Stimulated activated naive CD4-positive, alpha-beta T cell (primary cell): ENCODE measurements at regions not wholly inside any gene's neighbourhood (a gene's known extent, or its start where the extent isn't known, plus 50 kb on each side); places are given as distances from the start of the nearest gene placed in this dataset.

Source experiments
- DNase-seq, 6 experiments: peaks; one replicate each; lab custom pipeline; 2025; lab: John Stamatoyannopoulos, UW

DNA sequence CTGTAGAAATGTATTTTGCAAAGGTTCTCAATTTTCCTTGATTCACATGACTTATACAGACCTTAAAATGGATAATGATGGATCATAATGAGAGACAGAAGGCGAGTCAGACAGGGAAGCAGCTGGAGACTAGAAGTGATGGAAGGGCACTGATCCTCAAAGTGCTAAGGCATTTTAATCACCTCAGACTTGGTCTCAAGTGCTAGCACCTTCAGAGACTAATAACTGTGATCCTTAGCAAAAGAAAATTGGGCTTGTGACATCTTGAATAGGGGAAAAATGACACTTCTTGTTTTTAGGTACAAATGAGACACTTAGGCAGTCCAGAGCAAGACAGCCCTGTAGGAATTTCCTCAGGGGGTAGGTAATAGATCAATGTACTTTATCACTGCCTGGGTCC, 1011.7 kb downstream of the SQOR start:
- DNase-seq: no peak

DNA sequence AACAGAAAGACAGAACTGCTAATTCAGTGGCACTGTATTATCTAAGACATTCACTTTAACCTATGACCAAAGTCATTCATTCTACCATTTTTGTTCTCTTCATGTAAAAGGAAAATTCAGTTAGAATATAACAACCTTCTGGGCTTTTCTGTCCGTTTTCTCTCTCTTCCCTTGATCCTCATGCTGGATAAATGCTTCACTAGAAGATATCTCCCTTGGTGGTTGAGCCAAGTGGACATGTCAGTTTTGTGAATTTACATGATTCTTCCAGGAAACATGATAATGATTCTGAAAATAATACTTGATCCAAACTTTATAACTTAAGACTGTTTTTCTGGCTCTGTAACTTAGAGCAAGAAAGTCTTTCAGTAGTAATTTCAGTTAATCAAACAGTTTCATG, 1012.2 kb downstream of the SQOR start:
- DNase-seq: no peak

DNA sequence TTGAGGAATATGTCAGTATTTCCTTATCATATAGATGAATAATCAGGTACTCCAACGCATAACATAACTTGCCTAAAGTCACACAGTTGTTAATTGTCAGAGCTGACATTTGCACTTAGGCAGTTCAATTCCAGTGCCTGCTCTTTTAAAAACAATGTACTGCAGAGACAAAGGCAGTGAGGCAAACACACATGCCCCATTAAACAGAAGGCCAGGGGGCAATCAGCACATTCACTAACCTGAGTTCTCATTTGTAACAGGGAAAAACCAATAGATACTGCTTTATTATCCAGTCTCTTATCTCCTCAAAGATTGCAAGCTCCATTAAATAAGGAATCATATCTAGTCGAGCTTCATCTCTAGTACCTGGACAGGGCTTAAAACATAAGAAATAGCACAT, 1017.4 kb downstream of the SQOR start:
- DNase-seq: no peak

DNA sequence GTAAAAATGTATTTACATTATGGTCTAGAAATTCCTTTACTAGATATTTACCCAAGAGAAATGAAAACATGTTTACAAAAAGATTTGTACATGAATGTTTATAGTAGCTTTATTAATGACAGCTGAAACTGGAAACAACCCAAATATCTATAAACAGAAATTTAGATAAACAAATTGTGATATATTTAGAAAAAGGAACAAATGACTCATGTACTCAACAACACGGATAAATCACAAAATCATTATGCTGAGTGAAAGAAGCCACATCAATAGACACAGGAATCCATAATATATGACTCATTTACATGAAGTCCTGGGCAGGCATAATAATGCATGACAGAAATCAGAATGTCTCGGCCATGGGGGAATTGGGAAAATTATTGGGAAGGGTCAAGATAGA, 1020.2 kb downstream of the SQOR start:
- no peak for DNase-seq

DNA sequence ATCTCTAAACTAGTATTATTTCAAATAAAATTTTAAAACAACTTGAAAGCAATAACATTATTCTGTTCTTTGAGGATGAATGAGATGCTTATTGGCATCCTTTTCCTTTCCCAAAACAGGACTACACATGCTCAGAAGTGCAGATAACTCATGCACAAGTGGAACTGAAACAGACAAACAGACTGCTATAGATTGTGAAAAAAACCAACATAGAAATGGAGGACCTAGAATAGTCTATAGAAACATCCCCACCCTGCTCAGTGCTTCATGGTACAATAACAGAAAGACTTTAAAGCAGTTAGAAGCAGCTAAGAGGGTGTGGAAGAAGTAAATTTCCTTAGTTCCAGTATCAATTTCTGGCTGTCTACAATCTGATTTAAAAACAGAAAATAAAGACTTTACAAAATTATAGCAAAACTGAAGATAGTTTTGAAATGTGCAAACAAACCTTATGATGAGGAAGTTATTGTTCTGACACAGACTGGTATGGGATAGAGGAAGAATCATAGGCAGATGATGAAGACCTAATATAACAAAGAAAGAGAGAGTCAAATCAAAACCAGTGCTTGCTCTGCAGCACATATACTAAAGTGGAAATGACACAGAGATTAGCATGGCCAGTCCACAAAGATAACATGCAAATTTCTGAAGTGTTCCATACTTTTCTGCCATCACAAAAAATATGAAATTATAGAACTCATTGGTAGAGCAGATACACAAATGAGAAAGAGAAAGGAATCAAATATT, 1025.4 kb downstream of the SQOR start:
- DNase-seq: no peak

DNA sequence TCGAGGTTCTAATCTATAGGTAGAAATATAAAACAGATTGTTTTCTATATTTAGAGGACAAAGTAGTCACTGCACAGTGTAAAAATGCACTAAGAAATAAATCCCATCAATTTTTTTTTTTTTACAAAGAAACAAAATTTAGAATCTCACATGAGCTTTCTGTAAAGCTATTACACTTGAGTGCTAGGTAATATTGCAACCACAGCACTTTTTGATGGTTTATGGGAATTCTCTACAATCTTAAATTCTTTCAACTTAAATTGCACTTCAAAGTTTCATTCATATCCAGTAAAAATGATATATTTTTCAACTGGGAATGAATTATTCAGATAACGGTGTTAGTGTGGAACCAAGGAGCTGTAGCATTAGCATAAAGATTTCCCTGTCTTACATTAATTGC, 1035.4 kb downstream of the SQOR start:
- no peak for DNase-seq

DNA sequence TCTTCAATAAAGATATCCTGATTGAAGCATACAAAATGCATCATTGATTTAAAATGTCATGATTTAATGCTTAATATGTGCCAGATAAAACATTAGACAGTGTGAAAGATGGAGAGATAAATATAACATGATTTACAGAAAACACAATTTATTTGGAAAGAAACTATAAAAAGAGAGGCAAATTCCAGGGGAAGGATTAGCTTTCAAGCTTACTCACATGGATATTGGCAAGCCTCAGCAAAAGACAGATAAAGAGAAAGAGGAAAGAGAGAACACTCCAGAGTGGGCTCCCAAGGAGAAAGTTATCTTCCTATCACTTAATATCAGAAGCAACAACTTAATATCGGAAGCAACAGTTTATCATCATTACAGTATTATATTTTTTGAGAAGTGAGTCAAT, 1036.5 kb downstream of the SQOR start:
- no peak for DNase-seq

DNA sequence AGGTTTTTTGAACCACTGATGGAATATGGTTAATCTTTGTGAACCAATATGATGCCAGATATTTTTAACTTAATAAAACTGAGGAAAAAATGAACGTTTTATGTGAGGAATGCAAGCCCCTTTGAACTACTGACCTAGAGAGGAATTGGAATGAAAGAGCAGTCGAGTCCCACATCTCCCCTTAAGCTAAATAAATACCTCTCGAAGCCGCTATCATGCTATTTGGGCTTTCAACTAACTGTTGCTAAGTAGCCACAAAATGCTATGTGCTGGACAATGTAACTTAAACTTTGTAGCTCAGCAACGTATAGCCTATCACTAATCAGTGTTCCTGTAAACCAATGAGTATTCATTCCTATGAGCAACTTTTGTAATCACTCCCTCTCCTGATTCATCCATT, 1037.2 kb downstream of the SQOR start:
- no peak for DNase-seq

DNA sequence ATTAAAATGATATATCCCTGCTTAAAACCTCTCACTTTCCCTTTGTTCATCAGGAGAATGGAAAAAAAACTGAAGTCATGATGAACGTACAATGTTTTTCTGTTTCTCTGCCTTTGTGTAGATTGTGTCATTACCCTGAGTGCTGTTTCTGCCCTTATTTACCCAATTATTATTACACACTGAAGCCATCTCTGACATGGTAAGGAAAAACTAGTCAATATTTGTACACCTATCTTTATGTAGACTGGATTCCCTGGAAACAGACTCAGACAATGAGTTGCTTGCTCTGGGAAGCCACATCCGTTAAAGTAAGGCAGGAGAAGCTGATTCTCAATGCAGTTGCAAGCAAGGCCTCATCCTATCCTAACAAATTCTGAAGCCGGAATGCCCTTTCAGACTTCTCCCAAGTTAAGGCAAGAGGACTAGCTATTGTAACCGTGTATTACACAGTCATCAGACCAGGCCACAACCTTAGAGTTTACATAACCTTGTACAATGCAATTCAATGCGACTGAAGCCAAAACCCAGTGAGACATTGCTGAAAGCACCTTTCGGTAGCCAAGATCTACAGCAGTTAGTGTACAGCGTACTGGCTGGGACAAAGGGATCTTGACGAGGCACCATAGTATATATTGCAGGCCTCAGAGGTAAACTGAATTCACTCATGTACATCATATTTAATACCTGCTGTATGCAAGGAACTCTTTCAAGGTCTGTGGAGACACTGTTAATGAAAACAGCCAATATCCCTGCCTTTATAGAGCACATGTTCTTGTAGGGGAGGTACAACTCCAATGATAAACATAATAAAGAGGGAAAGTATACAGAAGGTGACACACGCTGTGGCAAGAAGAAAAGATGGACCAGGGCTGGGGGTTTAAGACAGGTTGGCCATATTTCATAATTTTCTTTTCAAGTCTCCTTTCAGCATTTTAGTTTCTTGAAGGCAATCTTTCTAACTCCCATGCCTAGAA, 1040.8 kb upstream of the SEMA6D start:
- no peak for DNase-seq

DNA sequence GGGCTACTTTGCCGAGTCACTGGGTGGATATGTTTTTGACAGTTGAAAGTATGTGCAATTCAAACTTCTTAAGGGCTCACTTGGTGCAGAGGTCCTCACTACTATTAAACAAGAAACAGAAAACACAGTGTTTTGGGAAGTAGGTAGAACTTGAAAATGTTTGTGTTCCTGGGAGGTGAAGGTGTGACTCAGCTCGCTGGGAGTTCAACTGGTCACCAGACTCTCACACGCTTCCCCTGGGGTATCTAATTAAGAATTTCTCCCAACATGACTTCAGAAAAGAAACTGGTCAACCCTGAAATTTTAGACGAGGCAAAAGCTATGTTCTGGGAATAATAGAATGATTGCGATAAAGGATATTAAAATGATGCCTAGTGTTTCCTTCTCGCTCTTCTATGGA, 1039.8 kb upstream of the SEMA6D start:
- DNase-seq: no peak

DNA sequence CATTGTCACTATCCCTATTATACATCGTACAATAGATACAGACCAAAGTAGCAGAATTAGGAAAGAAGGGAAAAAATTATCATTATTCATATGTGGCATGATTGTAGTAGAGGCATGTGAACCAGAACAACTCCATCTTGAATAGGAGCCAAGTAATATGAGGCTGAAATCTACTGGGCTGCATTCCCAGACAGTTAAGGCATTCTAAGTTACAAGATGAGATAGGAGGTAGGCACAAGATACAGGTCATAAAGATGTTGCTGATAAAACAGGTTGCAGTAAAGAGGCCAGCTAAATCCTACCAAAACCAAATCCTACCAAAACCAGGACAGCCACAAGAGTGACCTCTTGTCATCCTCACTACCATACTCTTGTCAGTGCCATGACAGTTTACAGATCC, 1035.4 kb upstream of the SEMA6D start:
- DNase-seq: no peak

DNA sequence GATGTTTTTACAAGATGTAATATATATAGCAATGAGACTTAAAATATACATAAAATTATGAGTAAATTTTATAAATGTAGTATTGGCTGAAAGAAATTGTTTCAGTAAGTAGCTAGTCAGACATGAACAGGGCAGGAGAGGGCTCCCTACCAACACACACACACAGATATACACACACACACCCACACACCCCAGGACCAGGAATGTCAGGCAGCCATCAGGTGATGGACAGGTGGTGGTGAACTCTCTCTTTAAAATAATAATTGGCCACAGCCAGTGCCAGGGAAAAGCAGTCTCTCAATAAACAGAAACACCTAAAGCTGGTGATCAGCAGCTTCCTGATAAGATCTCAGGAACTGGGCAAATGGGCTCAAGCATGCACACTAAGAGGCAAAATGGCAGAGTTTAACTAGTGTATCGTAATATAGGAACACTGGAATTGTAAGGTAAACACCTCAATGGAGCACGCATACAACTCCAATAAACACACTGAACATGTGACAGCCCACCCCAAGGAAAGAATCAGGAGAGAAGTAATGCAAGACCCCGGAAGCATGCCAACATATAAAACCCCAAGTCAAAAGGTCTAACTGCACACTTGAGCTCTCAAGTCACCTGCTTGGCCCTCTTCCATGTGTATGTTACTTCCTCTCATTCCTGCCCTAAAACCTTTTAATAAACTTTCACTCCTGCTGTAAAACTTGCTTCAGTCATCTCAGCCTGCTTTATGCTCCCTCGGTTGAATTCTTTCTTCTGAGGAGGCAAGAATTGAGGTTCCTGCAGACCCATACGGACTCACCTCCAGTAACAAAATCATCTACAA, 1034.1 kb upstream of the SEMA6D start:
- DNase-seq: no peak

DNA sequence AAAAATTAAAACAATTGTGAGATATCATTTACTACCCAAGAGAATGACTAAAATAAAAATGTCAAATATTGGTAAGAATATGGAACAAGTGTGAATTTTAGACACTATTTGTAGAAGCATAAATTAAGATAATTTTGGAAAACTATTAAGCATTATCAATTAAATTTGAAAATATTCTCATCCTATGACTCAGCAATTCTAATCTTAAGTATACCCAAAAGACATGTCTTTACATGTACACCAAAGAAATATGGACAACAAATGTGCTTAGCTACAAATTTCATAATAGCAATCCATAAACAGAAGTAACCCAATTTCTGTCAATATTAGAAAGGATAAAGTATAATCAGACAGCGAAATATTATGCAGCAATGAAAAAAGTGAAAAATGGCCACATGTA, 1032.2 kb upstream of the SEMA6D start:
- DNase-seq: no peak

DNA sequence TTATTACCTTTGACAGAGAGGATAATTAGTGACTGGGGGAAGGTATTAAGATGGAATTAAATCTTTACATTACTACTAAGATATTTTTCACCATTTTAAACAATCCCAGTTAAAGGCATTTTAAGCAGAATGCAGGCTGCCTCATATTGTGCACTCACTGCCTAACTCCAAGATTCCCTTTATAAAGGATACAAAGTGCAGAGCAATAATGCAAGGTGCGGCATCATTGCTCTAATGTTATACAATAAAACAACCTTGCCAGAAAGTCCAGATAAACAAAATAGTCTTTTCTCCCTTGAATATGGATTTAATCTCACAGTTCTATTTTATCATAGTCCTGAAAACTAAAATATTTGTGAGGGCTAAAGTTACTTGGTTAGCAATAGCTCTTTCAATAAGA, 1031.6 kb upstream of the SEMA6D start:
- no peak for DNase-seq

DNA sequence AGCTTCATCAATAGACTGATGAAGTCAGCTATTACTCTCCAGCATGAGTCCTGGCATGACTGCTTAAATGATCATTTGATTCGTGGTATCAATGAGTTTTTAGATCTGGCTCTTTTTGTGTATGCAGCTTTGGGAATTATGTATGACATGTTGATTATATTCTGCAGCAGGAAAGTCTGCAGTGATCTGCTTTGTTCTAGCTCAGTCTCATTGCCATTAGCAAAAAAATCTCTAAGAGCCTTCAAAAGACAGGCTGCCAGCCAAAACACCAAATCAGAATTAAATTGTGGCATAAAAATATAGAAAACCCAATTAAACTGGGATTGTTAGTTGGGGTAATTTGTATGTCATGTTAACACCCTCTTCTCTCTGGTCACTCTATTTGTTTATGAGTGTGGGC, 1021.0 kb upstream of the SEMA6D start:
- no peak for DNase-seq

DNA sequence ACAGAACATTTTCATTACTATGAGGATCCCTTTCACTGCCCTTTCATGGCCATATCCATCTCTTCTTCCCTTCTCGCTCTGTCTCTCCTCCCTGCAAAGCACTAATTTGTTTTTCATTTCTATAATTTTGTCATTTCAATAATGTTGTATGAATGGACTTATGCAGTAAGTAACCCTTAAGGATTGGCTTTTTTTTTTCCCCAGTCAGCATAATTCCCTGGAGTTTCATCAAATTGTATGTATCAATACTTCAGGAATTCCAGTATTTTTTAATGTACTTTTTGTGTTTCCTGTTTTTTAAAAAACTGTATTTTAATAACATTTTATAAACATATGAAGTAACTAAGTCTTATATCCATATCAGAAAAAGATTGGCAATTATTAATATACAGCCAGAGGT, 1016.0 kb upstream of the SEMA6D start:
- no peak for DNase-seq

DNA sequence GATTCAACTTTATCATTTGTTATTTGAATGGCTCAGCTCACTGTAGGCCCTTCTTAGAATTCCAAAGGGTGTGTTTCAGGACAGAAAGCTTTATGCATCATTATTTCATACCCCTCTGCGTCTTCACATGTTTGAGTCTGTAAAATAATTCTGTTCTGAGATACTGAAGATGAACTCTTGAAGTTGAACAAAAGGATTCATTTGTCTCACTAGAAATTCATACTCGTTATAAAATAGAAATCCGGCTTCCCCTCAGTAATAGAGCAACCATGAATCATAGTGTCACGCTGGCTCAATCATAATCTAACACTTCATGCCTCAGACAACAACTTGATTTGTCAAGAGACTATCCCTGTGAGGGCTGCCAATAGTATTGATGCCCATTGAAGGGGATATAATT, 1015.4 kb upstream of the SEMA6D start:
- DNase-seq: no peak

DNA sequence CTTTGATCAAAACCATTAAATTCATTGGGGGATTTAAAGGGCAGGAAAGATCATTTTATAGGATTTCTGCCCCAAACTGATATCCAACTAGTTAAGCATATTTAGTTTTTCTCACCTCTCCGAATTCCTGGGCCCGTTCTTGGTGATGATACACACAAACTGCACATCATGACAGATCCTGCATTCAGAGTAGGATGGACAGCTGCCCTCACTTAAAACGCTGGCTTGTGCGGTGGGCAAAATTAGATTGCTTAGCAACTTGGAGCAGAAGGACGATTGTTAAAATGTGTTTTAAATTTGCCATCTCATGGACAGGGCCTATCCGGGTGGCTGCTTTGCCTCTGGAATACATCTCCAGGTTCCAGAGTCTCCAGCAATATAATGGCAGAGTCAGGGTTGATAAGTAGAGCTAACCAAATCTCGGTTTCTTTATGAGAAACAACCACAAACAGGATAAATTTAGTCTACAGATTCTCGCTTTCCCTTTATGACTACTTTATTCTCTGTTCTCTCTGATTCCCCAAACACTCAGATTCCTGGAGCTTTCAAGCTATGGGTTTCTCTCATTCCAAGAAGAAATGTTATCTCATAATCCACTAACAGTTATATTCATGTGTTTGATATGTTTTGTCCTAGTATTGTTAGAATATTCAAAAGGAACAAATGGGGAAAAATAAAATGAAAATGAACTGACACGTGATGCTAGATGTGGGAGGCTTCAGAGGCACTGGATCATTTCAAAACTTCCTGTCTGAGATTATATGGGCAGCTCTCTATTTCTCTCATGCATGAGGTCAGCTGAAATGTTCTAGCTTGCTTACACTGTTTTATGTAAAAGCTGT, 1014.1 kb upstream of the SEMA6D start:
- DNase-seq: no peak

DNA sequence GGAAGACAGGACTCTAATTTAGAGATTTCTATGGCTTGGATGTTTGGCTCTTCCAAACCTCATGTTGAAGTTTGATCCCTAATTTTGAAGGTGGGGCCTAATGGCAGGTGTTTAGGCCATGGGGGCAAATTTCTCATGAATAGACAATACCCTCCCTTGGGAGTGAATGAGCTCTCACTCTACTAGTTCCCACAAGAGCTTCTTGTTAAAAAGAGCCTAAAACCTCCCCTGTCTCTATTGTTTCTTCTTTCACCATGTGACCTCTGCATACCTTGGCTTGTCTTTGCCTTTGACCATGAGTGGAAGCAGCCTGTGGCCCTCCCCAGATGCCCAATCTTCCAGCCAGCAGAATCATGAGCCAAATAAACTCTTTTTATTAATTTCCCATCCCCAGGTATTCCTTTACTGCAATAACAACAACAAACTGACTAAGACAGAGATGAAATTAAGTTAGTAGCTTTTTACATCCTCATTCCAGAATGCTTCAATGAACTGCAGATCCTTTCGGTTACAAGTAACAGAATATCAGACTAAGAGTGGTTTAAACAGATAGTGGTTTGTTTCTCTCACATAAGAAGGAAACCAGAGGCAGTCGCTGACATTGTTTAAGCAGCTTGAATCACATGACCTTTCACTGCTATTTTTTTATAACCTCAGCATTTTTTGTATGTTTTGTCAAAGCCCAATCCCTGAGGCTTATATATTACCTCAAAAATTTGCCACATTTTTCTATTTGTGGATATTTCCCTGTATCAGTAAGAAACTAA, 1013.3 kb upstream of the SEMA6D start:
- DNase-seq: no peak

DNA sequence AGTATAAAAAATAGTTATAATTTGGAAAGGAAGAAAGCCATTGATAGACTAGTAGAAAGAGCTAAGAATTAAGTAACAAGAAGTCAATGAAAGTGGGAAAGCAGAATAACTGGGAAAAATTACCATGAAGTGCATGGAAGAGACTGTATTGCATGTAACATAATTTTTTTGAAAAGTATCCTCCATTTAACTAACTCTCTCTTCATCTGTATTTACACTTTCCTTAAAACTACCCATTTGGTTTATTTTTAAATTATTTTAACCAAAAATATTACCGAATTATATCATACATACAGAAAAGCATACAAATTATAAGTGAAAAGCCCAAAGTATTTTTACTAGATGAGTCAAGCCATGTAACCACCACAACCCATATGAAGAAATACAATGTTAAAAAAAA, 1009.9 kb upstream of the SEMA6D start:
- DNase-seq: no peak

DNA sequence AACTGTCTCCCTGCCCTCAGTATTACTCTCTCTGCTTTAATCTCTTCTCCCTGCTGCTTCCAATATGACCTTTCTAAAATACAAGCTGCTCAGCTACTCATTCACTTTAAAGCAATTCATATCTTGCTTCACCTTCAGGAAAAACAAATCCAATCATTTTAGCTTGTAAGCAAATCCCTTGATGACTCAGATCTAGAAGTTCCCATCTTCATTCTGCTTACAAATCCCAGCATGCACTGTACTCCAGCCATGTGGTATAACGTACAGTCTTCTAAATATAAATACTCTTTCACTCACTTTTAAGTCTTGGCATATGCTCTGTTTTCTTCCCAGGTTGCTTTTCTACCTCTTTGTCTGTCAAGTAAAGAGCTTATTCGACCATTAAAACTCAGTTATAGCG, 1009.1 kb upstream of the SEMA6D start:
- no peak for DNase-seq
